Ovary (tissue), 3 donors: ENCODE measurements at regions not wholly inside any gene's neighbourhood (a gene's known extent, or its start where the extent isn't known, plus 50 kb on each side); places are given as distances from the start of the nearest gene placed in this dataset.

Experiments used
- POLR2A ChIP-seq: fragments of 450-650 bp; IDR thresholded peaks from one replicate; pipeline ENCODE4 v1.6.1; 2017; ENCODE audit warnings: antibody characterized with exemption, mild to moderate bottlenecking, moderate library complexity
- TF ChIP-seq, protein P1 (sequence below), 3 donors: fragments of 450-650 bp in 2 of 3; fragments of 200-600 bp in 1 of 3; IDR thresholded peaks; one replicate each; pipeline versions ENCODE4 v1.5.1 to v1.8.0; 2016 to 2022; ENCODE audit warnings: antibody characterized with exemption in 3 of 3, mild to moderate bottlenecking in 1 of 3
- donor health status: DM: no; HTN: no; CAD: no.

DNA sequence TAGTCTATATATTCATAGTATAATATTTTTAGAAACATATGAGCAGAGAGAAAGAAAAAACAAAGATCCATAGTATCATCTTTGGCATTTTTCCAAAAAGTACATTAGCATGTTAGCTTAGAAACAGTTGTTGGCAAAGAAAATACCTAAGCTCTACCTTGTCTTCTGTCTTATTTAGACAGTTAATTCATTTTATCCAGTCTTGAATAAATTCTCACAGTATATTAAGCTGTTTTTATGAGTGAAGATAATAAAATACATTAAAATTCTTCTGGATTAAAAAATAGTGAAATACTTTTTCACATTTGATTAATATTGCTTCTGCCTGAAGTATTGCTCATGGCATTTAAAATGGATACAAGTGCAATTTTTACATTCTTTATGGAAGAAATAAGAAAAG lies 145.2 kb downstream of the ZIC1 start:
- TF ChIP-seq, protein P1, sequence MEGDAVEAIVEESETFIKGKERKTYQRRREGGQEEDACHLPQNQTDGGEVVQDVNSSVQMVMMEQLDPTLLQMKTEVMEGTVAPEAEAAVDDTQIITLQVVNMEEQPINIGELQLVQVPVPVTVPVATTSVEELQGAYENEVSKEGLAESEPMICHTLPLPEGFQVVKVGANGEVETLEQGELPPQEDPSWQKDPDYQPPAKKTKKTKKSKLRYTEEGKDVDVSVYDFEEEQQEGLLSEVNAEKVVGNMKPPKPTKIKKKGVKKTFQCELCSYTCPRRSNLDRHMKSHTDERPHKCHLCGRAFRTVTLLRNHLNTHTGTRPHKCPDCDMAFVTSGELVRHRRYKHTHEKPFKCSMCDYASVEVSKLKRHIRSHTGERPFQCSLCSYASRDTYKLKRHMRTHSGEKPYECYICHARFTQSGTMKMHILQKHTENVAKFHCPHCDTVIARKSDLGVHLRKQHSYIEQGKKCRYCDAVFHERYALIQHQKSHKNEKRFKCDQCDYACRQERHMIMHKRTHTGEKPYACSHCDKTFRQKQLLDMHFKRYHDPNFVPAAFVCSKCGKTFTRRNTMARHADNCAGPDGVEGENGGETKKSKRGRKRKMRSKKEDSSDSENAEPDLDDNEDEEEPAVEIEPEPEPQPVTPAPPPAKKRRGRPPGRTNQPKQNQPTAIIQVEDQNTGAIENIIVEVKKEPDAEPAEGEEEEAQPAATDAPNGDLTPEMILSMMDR (IDR thresholded peaks at IDR 0.05) = no peak
- TF ChIP-seq POLR2A = no peak
